Ovary (tissue), 7 donors: ENCODE measurements at regions not wholly inside any gene's neighbourhood (a gene's known extent, or its start where the extent isn't known, plus 50 kb on each side); places are given as distances from the start of the nearest gene placed in this dataset.

Experiments used
- DNase-seq, 5 donors: peaks; one replicate each; pipeline ENCODE4 v3.0.0-alpha.2; 2019 to 2020
- H3K27ac ChIP-seq, 2 donors: fragments of 200-600 bp; one replicate each; pipeline versions ENCODE4 v1.5.1 to v1.8.0; 2019 to 2022
- H3K27me3 ChIP-seq: fragments of 200-600 bp; one replicate; pipeline ENCODE4 v1.8.0; 2022
- H3K36me3 ChIP-seq: fragments of 200-600 bp; sonication (generic); one replicate; pipeline ENCODE4 v1.5.1; 2019
- H3K4me1 ChIP-seq: one replicate; pipeline ENCODE4 v1.8.1; 2013; ENCODE audit warnings: mild to moderate bottlenecking, moderate library complexity; ENCODE audit not compliant: insufficient read depth
- H3K4me3 ChIP-seq: fragments of 200-600 bp; sonication (generic); one replicate; pipeline ENCODE4 v1.5.1; 2017
- H3K9me3 ChIP-seq, 2 donors: fragments of 200-600 bp in 1 of 2; sonication (generic) in 1 of 2; one replicate each; pipeline versions ENCODE4 v1.5.1 to v1.8.1; 2013 to 2019; ENCODE audit warnings: mild to moderate bottlenecking in 1 of 2, moderate library complexity in 1 of 2
- EP300 ChIP-seq: sonication (generic); formaldehyde crosslinking; IDR thresholded peaks from one replicate; pipeline ENCODE4 v1.6.1; 2017; ENCODE audit warnings: antibody characterized with exemption
- POLR2A ChIP-seq: fragments of 450-650 bp; IDR thresholded peaks from one replicate; pipeline ENCODE4 v1.6.1; 2017; ENCODE audit warnings: antibody characterized with exemption, mild to moderate bottlenecking, moderate library complexity
- WGBS, 3 donors: extraction: QIAGEN DNeasy Blood & Tissue Kit in 1 of 3; methylation state at CpG; one replicate each; pipeline versions ENCODE4 v1.1.5 to v1.1.7; 2013 to 2017; 5-methylcytosine and 5-hydroxymethylcytosine counted together
- intact Hi-C, 4 donors: fragments of 100-400 bp; cut with DNase I; formaldehyde crosslinking; loops; one replicate each; pipeline versions ENCODE4 v1.11.0 to v1.15.1; 2022 to 2023
- TF ChIP-seq, protein P1 (sequence below), 3 donors: fragments of 450-650 bp in 2 of 3; fragments of 200-600 bp in 1 of 3; IDR thresholded peaks; one replicate each; pipeline versions ENCODE4 v1.5.1 to v1.8.0; 2016 to 2022; ENCODE audit warnings: antibody characterized with exemption in 3 of 3, mild to moderate bottlenecking in 1 of 3
- donor health status: DM: no; HTN: no; CAD: no; lungs with moderate emphysema.
- donor health status: DM: no; HTN: no; CAD: no.
- donor health status: Bipolar disorder and iron deficiency.
- donor health status: DM: no; HTN: no; CAD: no.
- donor health status: DM: yes; HTN: yes; CAD: no.

DNA sequence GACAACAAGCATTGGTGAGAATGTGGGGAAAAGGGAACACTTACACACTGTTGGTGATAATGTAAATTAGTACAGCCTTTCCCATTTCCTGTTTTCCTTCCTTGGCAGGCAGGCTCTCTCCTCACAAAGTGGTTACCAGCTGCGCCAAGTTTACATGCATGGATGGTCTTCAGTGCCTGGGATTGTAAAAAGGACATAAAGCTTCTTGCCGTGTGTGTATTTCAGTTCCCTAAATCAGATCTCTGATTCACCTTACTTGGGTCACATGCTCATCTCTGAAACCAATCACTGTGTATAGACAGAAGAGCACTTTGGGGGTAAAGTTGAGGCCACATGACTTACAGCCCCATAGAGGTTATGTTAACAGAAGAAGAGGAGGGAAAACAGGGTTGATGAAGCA is 92.8 kb downstream of the CAVIN4 start:
- no peak overlapping the region for H3K27ac ChIP-seq
- TF ChIP-seq POLR2A (no peak), EP300 (no peak)
- TF ChIP-seq, protein P1, sequence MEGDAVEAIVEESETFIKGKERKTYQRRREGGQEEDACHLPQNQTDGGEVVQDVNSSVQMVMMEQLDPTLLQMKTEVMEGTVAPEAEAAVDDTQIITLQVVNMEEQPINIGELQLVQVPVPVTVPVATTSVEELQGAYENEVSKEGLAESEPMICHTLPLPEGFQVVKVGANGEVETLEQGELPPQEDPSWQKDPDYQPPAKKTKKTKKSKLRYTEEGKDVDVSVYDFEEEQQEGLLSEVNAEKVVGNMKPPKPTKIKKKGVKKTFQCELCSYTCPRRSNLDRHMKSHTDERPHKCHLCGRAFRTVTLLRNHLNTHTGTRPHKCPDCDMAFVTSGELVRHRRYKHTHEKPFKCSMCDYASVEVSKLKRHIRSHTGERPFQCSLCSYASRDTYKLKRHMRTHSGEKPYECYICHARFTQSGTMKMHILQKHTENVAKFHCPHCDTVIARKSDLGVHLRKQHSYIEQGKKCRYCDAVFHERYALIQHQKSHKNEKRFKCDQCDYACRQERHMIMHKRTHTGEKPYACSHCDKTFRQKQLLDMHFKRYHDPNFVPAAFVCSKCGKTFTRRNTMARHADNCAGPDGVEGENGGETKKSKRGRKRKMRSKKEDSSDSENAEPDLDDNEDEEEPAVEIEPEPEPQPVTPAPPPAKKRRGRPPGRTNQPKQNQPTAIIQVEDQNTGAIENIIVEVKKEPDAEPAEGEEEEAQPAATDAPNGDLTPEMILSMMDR (IDR thresholded peaks at IDR 0.05) = no peak
- H3K36me3 ChIP-seq = no peaks in the 10 kb centered on the region
- H3K27me3 ChIP-seq = no peaks in the 10 kb centered on the region
- H3K4me3 ChIP-seq = no peak overlapping the region
- H3K4me1 ChIP-seq = peaks cover 3% of the 10 kb centered on the region
- H3K9me3 ChIP-seq = no peaks in the 10 kb centered on the region
- intact Hi-C loops = no loop called here
- 59 to 67% (median 63%) methylated on average over 2 of the region's 2 CpGs for WGBS, 3 donors
- DNase-seq = no peak

DNA sequence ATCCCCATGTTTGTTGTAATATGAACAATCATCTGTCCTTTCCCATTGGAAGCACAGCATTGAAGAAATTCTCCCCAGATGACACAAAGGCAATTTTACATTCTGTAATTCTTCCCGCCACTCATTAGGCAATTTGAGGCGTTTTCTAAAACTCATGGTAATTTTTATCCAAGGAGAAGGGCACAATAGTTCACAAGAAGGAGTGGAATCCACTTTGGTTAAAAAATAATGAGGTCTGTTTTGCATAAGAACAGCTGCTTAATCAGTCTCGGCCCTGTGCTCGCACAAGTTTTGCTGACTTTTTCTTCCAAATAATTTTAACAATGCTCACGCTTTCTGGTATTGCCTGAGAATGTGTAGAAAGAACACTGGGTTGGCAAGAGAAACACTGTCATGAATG is 94.0 kb downstream of the CAVIN4 start:
- Histone ChIP-seq H3K4me3 (no peak overlapping the region), H3K9me3 (no peaks in the 10 kb centered on the region), H3K36me3 (no peaks in the 10 kb centered on the region), H3K27me3 (no peaks in the 10 kb centered on the region), H3K4me1 (peaks cover 3% of the 10 kb centered on the region), H3K27ac (no peak overlapping the region)
- TF ChIP-seq EP300 = no peak
- no peak for DNase-seq
- intact Hi-C loops = no loop called here
- WGBS, 3 donors = 8 to 26% (median 12%) methylated on average over 5 of the region's 5 CpGs

DNA sequence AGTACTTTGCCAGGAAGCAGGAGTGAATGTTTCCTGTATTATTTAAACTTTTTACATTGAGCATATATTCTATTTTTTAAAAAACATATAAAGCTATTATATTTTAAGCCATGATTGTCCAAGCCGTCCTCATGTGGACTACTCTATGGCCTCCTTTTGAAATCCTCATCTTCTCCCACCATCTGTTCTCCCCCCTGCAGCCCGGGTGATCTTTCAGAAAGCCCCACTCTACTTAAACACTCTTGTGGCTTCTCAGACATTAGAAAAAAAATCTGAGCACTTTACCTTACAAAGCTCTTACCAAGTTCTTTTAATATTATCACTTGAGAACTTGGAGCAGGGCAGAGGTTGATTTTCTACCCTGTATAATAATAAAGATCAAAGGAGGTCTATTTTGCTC is 95.4 kb downstream of the CAVIN4 start:
- H3K4me1 ChIP-seq = peaks cover 3% of the 10 kb centered on the region
- intact Hi-C loops = no loop called here
- H3K27ac ChIP-seq = no peak overlapping the region
- 74 to 82% (median 74%) methylated on average over 2 of the region's 2 CpGs for WGBS, 3 donors
- DNase-seq = no peak
- H3K4me3 ChIP-seq = no peak overlapping the region
- TF ChIP-seq POLR2A (no peak), EP300 (no peak)
- TF ChIP-seq, protein P1 (IDR thresholded peaks at IDR 0.05) = no peak
- no peaks in the 10 kb centered on the region for H3K27me3 ChIP-seq
- H3K36me3 ChIP-seq = no peaks in the 10 kb centered on the region
- H3K9me3 ChIP-seq = no peaks in the 10 kb centered on the region

DNA sequence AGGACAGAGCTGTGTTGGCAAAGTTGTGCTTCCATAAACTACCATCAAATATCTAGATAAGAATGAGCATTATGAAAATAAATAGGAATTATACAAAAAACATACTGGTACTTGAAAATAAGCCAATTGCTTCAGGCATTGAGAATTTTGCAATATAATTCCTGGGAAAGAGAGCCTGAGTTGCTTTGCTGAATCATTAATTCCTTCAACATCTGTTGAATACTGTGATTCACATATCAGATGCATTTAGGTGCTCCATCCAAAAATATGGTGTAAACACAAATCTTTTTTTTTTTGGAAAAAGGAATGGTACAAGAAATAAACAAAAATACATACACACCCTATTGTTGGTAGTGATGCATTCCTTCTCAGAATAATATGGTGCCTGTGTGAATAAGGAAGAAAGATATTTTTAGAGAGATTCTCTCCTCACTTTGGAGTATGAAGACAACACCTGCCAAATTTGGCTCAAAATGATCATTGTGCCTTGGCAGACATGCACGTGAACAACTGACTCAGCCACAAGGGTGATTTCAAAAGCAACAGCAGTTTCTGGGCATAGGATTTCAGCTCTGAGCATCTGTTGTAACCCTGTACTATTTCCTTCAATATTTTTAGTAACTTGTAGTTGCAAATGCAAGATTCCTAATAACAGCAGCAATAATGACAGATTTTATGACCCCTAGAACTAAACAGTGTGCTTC is 96.7 kb downstream of the CAVIN4 start:
- WGBS, 3 donors = 8 to 12% (median 9%) methylated on average over 1 of the region's 1 CpG

DNA sequence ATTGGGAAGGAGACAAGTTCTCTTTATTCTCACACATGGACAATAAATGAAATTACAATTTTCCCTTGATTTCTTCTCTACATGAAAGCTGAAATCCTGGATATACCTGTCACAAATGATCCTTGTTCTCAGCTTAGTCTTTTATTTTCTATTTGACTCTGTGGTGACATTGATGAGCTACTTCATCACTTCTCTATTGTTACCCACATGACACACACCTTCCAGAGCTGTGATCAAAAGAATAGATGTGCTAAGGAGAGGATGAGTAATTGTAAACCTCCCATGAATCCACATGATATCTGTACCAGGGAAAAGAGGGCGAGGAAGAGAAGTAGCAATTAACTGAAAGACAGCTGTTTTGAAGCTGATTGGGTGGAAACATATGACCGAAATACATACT is 102.0 kb downstream of the CAVIN4 start:
- TF ChIP-seq EP300 (no peak), POLR2A (no peak)
- TF ChIP-seq, protein P1 (IDR thresholded peaks at IDR 0.05) = no peak
- no peaks in the 10 kb centered on the region for H3K36me3 ChIP-seq
- no peak overlapping the region for H3K27ac ChIP-seq
- no peaks in the 10 kb centered on the region for H3K4me1 ChIP-seq
- DNase-seq = no peak
- H3K27me3 ChIP-seq = no peaks in the 10 kb centered on the region
- no peaks in the 10 kb centered on the region for H3K9me3 ChIP-seq
- H3K4me3 ChIP-seq = no peak overlapping the region
- intact Hi-C loops = no loop called here
- WGBS, 3 donors = 82 to 87% (median 83%) methylated on average over 2 of the region's 2 CpGs

More for the DNA sequence above, 96.7 kb downstream of the CAVIN4 start:
- intact Hi-C loops = no loop called here
- no peaks in the 10 kb centered on the region for H3K9me3 ChIP-seq
- no peak for DNase-seq
- no peak overlapping the region for H3K4me3 ChIP-seq
- peaks cover 3% of the 10 kb centered on the region for H3K4me1 ChIP-seq
- TF ChIP-seq EP300 (no peak), POLR2A (no peak)
- TF ChIP-seq, protein P1 (IDR thresholded peaks at IDR 0.05) = no peak
- H3K27ac ChIP-seq = no peak overlapping the region
- no peaks in the 10 kb centered on the region for H3K36me3 ChIP-seq
- H3K27me3 ChIP-seq = no peaks in the 10 kb centered on the region
